GDM1 (cell line): ENCODE measurements at regions not wholly inside any gene's neighbourhood (a gene's known extent, or its start where the extent isn't known, plus 50 kb on each side); places are given as distances from the start of the nearest gene placed in this dataset.
A peak's percentile ranks its signal among the peaks of the same experiment; 100 is the strongest.

Experiments used
- DNase-seq: peaks from one replicate; lab custom pipeline; 2025; lab: John Stamatoyannopoulos, UW

GRCh38 chr22:45096256-45096907 lies 67.3 kb upstream of the NUP50 start:
- DNase-seq: peak; percentile 11

GRCh38 chr22:45097061-45097460 lies 66.7 kb upstream of the NUP50 start:
- DNase-seq: no peak

DNA sequence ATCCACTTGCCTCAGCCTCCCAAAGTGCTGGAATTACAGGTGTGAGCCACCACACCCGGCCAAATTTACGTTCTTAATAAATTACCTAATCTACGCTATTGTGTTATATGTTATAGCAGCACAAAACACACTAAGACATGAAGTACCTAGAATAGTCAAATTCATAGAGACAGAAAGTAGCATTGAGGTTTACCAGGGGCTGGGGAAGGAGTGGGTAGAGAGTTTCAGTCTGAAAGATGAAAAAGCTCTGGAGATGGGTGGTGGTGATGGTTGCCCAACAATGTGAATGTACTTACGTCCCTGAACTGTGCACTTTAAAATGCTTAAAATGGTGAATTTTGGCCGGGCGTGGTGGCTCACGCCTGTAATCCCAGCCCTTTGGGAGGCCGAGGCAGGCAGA lies 65.7 kb upstream of the NUP50 start:
- DNase-seq: no peak

DNA sequence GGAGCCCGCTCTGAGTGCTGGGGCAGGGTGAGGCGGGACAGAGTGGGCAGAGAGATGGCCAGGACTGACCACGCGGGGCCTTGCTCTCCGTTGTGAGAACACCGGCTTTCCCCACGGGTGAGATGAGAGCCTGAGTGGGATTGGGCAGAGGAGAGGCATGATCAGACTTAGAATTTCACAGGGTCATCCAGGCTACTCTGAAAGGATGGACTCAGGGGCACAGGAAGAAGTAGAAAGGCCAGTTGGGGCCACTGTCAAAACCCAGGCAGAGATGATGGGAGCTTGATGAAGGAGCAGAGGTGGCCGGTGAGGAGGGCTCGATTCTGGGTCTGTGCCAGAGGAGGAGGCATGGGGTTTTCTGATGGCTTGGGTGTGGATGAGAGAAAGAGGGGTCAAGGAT lies 63.8 kb upstream of the NUP50 start:
- DNase-seq: no peak

- DNase-seq: peak; percentile 66
Measured at GRCh38 chr22:45101515-45102227, 62.1 kb upstream of the NUP50 start.

- DNase-seq: no peak
Measured at GRCh38 chr22:45102896-45103420, 60.8 kb upstream of the NUP50 start.

DNA sequence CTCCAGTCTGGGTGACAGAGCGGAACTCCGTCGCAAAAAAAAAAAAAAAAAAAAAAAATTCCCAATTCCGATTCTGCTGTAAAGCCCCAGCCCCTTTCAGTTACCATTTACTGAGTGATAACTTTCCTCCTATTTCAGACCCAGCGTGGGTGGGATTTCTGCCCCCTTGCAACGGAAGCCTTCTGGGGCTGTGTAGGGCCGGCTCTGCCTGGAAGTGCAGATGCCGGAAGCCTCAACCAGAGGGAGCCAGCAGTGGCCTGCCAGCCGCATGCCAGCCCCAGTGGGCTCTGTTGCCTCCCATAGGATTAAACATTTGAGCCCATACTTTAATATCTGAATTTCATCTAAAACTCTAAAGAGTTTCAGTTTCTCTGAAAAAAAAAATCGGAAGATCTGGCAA lies 60.0 kb upstream of the NUP50 start:
- no peak for DNase-seq

DNA sequence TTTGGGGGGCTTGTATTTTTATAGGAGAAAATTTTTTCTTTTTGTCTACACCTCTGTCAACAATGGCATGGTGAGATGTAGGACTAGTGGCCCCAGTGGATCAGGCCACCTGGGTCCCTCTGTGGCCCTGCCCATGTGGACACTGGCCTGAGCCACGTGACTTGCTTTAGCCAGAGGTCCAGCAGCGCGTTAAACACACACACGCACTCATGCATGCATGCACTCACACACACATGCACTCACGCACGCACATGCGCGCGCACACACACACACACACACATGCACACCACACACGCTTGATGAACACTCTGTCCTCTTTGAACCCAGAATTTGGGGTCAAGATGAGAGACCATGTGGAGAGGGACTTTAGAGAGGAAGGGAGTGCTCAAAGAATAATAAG lies 59.4 kb upstream of the NUP50 start:
- no peak for DNase-seq

- DNase-seq: no peak
Measured at GRCh38 chr22:45105281-45105702, 58.4 kb upstream of the NUP50 start.

DNA sequence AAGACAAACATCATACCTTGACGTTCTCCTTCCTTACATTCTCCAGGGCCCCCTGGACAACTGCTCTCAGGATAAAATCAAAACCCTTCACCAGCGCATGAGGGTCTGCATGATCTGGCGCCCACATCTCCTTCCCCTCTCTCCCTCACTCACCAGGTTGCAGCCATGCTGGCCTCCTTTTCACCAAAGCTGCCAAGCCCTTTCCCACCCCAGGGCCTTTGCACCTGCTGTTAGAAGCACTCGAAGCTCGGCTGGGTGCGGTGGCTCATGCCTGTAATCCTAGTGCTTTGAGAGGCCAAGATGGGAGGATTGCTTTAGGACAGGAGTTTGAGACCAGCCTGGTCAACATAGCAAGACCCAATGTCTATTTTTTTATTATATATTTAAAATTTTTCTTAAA lies 56.1 kb upstream of the NUP50 start:
- DNase-seq: no peak

DNA sequence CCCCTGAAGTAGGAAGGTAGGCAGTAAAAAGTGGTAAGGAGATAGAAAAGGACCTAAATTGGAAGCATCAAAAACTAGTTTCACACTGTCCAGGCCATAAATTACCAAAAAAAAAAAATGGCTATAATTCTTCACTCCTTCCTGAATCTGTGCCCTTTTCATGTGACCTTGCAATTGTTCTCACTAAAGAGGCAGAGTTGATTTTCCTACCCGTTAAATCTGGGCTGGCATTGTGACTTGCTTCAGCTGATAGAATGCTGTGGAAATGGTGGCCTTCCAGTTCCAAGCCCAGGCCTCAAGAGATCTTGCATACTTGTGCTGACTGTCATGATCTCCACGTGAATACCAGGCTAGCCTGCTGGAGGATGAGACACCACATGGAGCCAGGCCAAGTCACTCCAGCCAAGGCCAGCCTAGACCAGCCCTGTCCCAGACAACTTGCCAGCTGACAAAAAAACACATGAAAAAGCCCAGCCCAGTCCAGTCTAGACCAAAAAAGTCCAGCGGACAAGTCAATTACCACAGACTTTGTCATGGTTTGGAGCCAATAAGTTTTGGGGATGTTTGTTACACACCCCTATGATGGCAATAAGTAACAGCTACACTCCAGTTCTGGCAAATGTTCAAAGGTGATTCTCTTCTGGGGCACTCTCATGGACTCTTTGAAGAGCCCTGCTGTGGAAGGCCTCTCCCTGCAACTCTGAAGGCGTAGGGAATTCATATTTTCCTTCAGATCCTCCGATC lies 51.4 kb upstream of the NUP50 start:
- no peak for DNase-seq
